ENCODE measurements at regions not wholly inside any gene's neighbourhood (a gene's known extent, or its start where the extent isn't known, plus 50 kb on each side); places are given as distances from the start of the nearest gene placed in this dataset.

DNA sequence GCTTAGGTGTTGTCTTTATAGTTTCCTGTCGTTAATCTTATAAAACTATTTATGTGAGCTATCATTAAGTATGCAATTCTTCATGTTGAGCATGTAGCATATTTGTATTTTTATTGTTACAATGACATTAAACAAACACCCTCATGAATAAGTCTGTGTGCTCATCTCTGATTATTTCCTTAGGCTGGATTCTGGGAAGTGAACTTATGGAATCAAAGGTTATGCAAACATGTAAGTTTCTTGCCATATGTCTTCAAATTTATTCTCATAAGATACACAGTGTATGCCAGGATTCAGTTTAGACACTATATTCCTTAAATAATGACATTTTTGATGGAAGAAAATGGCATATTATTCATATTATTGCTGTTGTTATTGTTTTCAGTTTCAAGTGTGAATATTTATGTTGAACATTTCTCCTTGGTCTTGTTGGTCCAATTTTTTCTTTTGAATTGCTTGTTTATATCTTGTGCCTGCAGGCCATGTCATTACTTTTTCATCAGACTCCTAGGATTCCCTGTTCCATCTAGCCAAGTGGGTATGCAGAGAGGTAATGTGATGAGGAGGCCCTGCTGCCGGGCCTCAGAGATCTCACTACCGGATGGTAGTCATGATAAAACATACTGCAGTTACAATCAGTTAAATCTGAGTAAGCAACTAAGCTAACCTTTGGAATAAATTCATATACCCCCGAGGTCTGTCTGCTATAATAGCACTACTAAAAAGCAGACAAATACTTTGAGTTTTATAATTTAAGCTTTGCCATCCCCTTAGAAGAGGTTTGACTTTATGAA, 684.3 kb upstream of the SGO1 start:
- TF ChIP-seq, protein P1, sequence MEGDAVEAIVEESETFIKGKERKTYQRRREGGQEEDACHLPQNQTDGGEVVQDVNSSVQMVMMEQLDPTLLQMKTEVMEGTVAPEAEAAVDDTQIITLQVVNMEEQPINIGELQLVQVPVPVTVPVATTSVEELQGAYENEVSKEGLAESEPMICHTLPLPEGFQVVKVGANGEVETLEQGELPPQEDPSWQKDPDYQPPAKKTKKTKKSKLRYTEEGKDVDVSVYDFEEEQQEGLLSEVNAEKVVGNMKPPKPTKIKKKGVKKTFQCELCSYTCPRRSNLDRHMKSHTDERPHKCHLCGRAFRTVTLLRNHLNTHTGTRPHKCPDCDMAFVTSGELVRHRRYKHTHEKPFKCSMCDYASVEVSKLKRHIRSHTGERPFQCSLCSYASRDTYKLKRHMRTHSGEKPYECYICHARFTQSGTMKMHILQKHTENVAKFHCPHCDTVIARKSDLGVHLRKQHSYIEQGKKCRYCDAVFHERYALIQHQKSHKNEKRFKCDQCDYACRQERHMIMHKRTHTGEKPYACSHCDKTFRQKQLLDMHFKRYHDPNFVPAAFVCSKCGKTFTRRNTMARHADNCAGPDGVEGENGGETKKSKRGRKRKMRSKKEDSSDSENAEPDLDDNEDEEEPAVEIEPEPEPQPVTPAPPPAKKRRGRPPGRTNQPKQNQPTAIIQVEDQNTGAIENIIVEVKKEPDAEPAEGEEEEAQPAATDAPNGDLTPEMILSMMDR (IDR thresholded peaks at IDR 0.05; ENCODE audit: insufficient read depth, low read depth, low read length), result no peak
- ChIA-PET CTCF (interaction anchor here (1.2 kb wide), 1 partner anchor 18 kb away, joined by 3 read pairs; no protein-coding TSS in a partner anchor), POLR2A (interaction anchor here (0.6 kb wide), 1 partner anchor 57 kb away, joined by 3 read pairs; no protein-coding TSS in a partner anchor)
- no peak overlapping the region for H3K4me3 ChIP-seq (ENCODE audit: low read depth, low read length)
- H3K36me3 ChIP-seq (ENCODE audit: control insufficient read depth, insufficient read depth, low read length), result no peaks in the 10 kb centered on the region
- H3K27me3 ChIP-seq (ENCODE audit: control insufficient read depth, insufficient read depth, low read length), result no peaks in the 10 kb centered on the region
- no peak for DNase-seq (ENCODE audit: low read depth)

DNA sequence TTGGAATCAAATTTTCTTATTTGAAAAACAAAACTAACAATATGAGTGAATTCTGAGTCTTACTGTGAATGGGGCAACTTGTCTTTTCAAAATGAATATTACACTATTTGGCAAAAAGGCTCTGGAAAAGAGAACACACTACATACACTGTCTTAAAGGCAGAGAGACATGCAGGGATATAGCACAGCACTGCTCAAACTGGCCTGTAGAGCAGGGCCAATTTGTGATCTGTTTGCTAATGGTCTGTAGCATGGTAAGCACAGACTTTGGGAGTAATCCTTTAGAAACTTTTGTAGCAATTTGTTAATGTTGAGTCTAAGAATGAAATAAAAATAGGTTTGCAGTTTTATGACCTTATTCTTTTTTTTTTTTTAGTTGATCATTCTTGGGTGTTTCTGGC, 679.8 kb upstream of the SGO1 start:
- Histone ChIP-seq H3K4me3 (ENCODE audit: low read depth, low read length) (no peak overlapping the region), H3K27me3 (ENCODE audit: control insufficient read depth, insufficient read depth, low read length) (no peaks in the 10 kb centered on the region), H3K36me3 (ENCODE audit: control insufficient read depth, insufficient read depth, low read length) (no peaks in the 10 kb centered on the region)
- DNase-seq (ENCODE audit: low read depth), result no peak
- TF ChIP-seq, protein P1 (IDR thresholded peaks at IDR 0.05; ENCODE audit: insufficient read depth, low read depth, low read length), result no peak
- ChIA-PET CTCF (no interaction called here), POLR2A (no interaction called here)

DNA sequence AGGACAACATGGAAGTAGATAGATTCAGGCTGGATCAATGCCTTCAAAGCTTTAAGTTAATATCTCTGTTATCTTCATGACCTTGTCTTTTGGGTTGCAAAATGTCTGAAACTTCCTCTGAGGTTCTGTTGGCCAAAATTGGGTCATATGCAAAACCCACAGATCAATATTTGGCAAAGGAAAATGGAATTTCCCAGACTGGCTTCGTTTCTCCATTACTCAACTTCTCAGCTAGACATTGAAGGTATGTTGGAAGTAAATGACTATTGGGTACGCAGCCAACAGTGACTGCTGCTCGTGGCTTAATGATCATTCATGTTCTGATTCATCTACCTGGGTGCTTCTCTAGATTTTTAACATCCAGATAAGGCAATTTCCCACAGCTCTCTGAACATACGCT, 675.4 kb upstream of the SGO1 start:
- POLR2A ChIA-PET, result no interaction called here
- TF ChIP-seq, protein P1 (IDR thresholded peaks at IDR 0.05; ENCODE audit: insufficient read depth, low read depth, low read length), result no peak
- no peaks in the 10 kb centered on the region for H3K36me3 ChIP-seq (ENCODE audit: control insufficient read depth, insufficient read depth, low read length)
- CTCF ChIA-PET, result no interaction called here
- no peak for DNase-seq (ENCODE audit: low read depth)
- H3K4me3 ChIP-seq (ENCODE audit: low read depth, low read length), result no peak overlapping the region
- H3K27me3 ChIP-seq (ENCODE audit: control insufficient read depth, insufficient read depth, low read length), result no peaks in the 10 kb centered on the region

DNA sequence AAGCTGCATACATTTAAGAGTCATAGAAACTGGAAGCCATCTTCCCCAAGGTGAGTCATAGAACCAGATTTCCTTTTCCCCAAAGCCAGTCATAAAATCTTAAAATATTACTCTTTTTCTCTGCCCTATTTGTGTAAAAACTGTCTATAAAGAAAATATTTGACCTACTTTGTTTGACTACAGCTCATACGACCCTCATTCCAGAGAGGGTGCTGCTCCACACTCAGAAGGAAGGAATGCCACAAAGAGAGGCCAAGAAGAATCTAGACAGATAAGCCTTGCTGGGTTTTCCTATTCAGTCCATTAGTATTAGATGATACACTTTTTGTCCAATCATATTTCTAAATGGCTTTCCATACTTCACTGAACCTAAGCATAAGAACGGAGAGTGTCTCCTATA, 671.6 kb upstream of the SGO1 start:
- POLR2A ChIA-PET, result interaction anchor here (0.7 kb wide), 1 partner anchor 22 kb away, joined by 3 read pairs; no protein-coding TSS in a partner anchor
- peak; percentile 57 for DNase-seq (ENCODE audit: low read depth)
- TF ChIP-seq, protein P1 (IDR thresholded peaks at IDR 0.05; ENCODE audit: insufficient read depth, low read depth, low read length), result no peak
- H3K4me3 ChIP-seq (ENCODE audit: low read depth, low read length), result no peak overlapping the region
- CTCF ChIA-PET, result no interaction called here
- H3K36me3 ChIP-seq (ENCODE audit: control insufficient read depth, insufficient read depth, low read length), result no peaks in the 10 kb centered on the region
- H3K27me3 ChIP-seq (ENCODE audit: control insufficient read depth, insufficient read depth, low read length), result no peaks in the 10 kb centered on the region

DNA sequence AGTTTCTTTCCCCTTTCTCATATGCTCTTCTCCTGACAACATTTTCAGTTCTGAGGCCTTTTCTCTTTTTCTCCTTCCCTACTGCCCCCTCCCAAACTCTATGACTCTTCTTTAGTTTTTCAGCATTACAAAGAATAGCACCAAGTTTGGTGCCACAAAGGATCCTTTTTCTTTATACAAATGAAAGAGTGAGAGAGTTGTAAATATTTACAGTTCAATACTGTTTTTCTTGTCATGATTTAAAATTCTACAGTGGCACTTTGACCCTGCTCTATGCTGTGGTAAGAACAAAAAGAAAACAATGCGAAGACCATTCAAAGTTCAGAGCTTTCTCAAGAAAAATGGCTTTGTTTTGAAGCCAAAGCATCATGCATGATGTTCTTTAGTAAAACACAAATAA, 667.9 kb upstream of the SGO1 start:
- POLR2A ChIA-PET, result no interaction called here
- TF ChIP-seq, protein P1 (IDR thresholded peaks at IDR 0.05; ENCODE audit: insufficient read depth, low read depth, low read length), result no peak
- Histone ChIP-seq H3K27me3 (ENCODE audit: control insufficient read depth, insufficient read depth, low read length) (no peaks in the 10 kb centered on the region), H3K4me3 (ENCODE audit: low read depth, low read length) (no peak overlapping the region), H3K36me3 (ENCODE audit: control insufficient read depth, insufficient read depth, low read length) (no peaks in the 10 kb centered on the region)
- CTCF ChIA-PET, result no interaction called here
- no peak for DNase-seq (ENCODE audit: low read depth)

Measured in BJ (cell line).